Eye (tissue), 1 donor: ENCODE measurements at regions not wholly inside any gene's neighbourhood (a gene's known extent, or its start where the extent isn't known, plus 50 kb on each side); places are given as distances from the start of the nearest gene placed in this dataset.
"Not testable (repeated sequence)": the region's sequence is repeated elsewhere in the genome, so short reads cannot be mapped to it uniquely, and the experiment has no call there.

ENCODE experiments used
- DNase-seq: peaks from one replicate; pipeline ENCODE4 v3.0.0-alpha.2; 2015

GRCh38 chr20:1809611-1810510 lies 85.3 kb upstream of the SIRPA start:
- DNase-seq = no peak

GRCh38 chr20:1809131-1809572 lies 86.1 kb upstream of the SIRPA start:
- DNase-seq = no peak

GRCh38 chr20:1808101-1808500 lies 87.1 kb upstream of the SIRPA start:
- no peak for DNase-seq

GRCh38 chr20:1807394-1807793 lies 87.8 kb upstream of the SIRPA start:
- DNase-seq = no peak

- no peak for DNase-seq
Observed at GRCh38 chr20:1806456-1806855, 88.8 kb upstream of the SIRPA start.

GRCh38 chr20:1805816-1806215 lies 89.4 kb upstream of the SIRPA start:
- DNase-seq = no peak

- no peak for DNase-seq
Observed at GRCh38 chr20:1805161-1805581, 90.0 kb upstream of the SIRPA start.

- no peak for DNase-seq
Observed at GRCh38 chr20:1804554-1804956, 90.7 kb upstream of the SIRPA start.

- DNase-seq = no peak
Observed at GRCh38 chr20:1803932-1804501, 91.2 kb upstream of the SIRPA start.

GRCh38 chr20:1803061-1803931 lies 91.9 kb upstream of the SIRPA start:
- DNase-seq = peak; percentile 89

- DNase-seq = peak; percentile 86
Observed at GRCh38 chr20:1802385-1803060, 92.7 kb upstream of the SIRPA start.

- DNase-seq = no peak
Observed at GRCh38 chr20:1801929-1802306, 93.3 kb upstream of the SIRPA start.

- DNase-seq = no peak
Observed at GRCh38 chr20:1801225-1801928, 93.8 kb upstream of the SIRPA start.

- no peak for DNase-seq
Observed at GRCh38 chr20:1800777-1801176, 94.4 kb upstream of the SIRPA start.

- DNase-seq = no peak
Observed at GRCh38 chr20:1800180-1800579, 95.0 kb upstream of the SIRPA start.

- DNase-seq = not testable (repeated sequence)
Observed at GRCh38 chr20:1799746-1800145, 95.5 kb upstream of the SIRPA start.

GRCh38 chr20:1798982-1799381 lies 96.2 kb upstream of the SIRPA start:
- DNase-seq = no peak

- DNase-seq = no peak
Observed at GRCh38 chr20:1793821-1794220, 101.4 kb upstream of the SIRPA start.

GRCh38 chr20:1792274-1792673 lies 102.9 kb upstream of the SIRPA start:
- no peak for DNase-seq

GRCh38 chr20:1790386-1790785 lies 104.8 kb upstream of the SIRPA start:
- no peak for DNase-seq

GRCh38 chr20:1788044-1788443 lies 107.2 kb upstream of the SIRPA start:
- DNase-seq = no peak

- no peak for DNase-seq
Observed at GRCh38 chr20:1786486-1786885, 108.7 kb upstream of the SIRPA start.
